ENCODE measurements at regions not wholly inside any gene's neighbourhood (a gene's known extent, or its start where the extent isn't known, plus 50 kb on each side); places are given as distances from the start of the nearest gene placed in this dataset.
"Not testable (repeated sequence)": the region's sequence is repeated elsewhere in the genome, so short reads cannot be mapped to it uniquely, and the experiment has no call there.

GRCh38 chr7:104956753-104957450 lies 57.1 kb upstream of the KMT2E start:
- Histone ChIP-seq H3K9me2 (ENCODE audit: low read depth, low read length) (no peaks in the 10 kb centered on the region), H3K27ac (ENCODE audit: low read depth, low read length, poor library complexity, severe bottlenecking) (peak overlapping the region; percentile 46), H3K4me2 (ENCODE audit: low read length) (no peak overlapping the region), H2AFZ (ENCODE audit: low read length) (no peak overlapping the region), H3K9me3 (ENCODE audit: low read length) (no peaks in the 10 kb centered on the region), H3K27me3 (ENCODE audit: insufficient read depth, low read length) (no peaks in the 10 kb centered on the region), H3K79me2 (ENCODE audit: insufficient read depth, low read length) (no peaks in the 10 kb centered on the region), H3K36me3 (ENCODE audit: insufficient read depth, low read length) (no peaks in the 10 kb centered on the region), H3K9ac (ENCODE audit: low read length) (no peak overlapping the region), H3F3A (ENCODE audit: insufficient read depth, low read length) (no peaks in the 10 kb centered on the region; the same call in 1 of the 2 replicates), H3K4me3 (ENCODE audit: low read depth, low read length, poor library complexity, severe bottlenecking) (no peak overlapping the region), H4K20me1 (ENCODE audit: insufficient read depth, low read length) (no peaks in the 10 kb centered on the region), H3K4me1 (ENCODE audit: insufficient read depth, low read length, severe bottlenecking) (peaks cover 23% of the 10 kb centered on the region)
- TF ChIP-seq EZH2 (IDR thresholded peaks at IDR 0.05; ENCODE audit: borderline replicate concordance, low read length) = no peak
- TF ChIP-seq CTCF (IDR thresholded peaks at IDR 0.05; ENCODE audit: low read length) = no peak

DNA sequence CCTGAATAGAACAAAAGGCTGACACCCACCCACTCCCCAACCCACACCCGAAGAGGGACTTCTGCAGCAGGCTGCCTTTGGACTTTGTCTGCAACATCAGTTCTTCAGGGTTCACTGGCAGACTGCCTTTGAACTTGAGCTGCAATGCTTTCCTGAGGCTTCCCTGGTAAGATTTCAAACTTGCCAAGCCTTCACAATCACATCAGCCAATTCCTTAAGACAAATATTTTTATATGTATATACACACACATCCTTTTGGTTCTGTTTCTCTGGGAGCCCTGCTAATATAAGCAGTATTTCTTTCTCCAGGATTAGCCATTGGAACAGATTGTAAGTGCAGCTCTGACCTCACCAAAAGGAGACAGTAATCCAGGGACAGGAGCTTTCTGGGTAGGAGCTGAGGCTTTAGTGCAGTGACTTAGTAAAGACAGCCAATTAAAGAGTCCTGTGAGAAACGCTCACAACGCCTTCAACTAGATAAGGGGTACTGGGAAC lies 55.6 kb upstream of the KMT2E start:
- Histone ChIP-seq H3K4me2 (ENCODE audit: low read length) (no peak overlapping the region), H2AFZ (ENCODE audit: low read length) (no peak overlapping the region), H3K27me3 (ENCODE audit: insufficient read depth, low read length) (no peaks in the 10 kb centered on the region), H3F3A (ENCODE audit: insufficient read depth, low read length) (no peaks in the 10 kb centered on the region; the same call in 1 of the 2 replicates), H3K27ac (ENCODE audit: low read depth, low read length, poor library complexity, severe bottlenecking) (peak overlapping the region; percentile 0), H3K9ac (ENCODE audit: low read length) (no peak overlapping the region), H3K36me3 (ENCODE audit: insufficient read depth, low read length) (peaks cover 12% of the 10 kb centered on the region), H4K20me1 (ENCODE audit: insufficient read depth, low read length) (no peaks in the 10 kb centered on the region), H3K4me1 (ENCODE audit: insufficient read depth, low read length, severe bottlenecking) (peaks cover 23% of the 10 kb centered on the region), H3K79me2 (ENCODE audit: insufficient read depth, low read length) (no peaks in the 10 kb centered on the region), H3K9me2 (ENCODE audit: low read depth, low read length) (no peaks in the 10 kb centered on the region), H3K4me3 (ENCODE audit: low read depth, low read length, poor library complexity, severe bottlenecking) (no peak overlapping the region), H3K9me3 (ENCODE audit: low read length) (peaks cover 2% of the 10 kb centered on the region)
- TF ChIP-seq EZH2 (IDR thresholded peaks at IDR 0.05; ENCODE audit: borderline replicate concordance, low read length) = no peak

DNA sequence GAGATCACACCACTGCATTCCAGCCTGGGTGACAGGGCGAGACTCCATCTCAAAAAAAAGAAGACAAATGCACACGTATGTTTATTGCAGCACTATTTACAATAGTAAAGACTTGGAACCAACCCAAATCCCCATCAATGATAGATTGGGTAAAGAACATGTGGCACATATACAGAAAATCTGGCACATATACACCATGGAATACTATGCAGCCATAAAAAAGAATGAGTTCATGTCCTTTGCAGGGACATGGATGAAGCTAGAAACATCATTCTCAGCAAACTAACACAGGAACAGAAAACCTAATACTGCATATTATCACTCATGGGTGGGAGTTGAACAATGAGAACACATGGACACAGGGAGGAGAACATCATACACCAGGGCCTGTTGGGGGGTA lies 54.5 kb upstream of the KMT2E start:
- H3K79me2 ChIP-seq (ENCODE audit: insufficient read depth, low read length); H3K27me3 ChIP-seq (ENCODE audit: insufficient read depth, low read length); H4K20me1 ChIP-seq (ENCODE audit: insufficient read depth, low read length); H2AFZ ChIP-seq (ENCODE audit: low read length); H3K9me2 ChIP-seq (ENCODE audit: low read depth, low read length); H3K4me3 ChIP-seq (ENCODE audit: low read depth, low read length, poor library complexity, severe bottlenecking); H3K4me2 ChIP-seq (ENCODE audit: low read length); H3K27ac ChIP-seq (ENCODE audit: low read depth, low read length, poor library complexity, severe bottlenecking); H3K9ac ChIP-seq (ENCODE audit: low read length); H3F3A ChIP-seq (ENCODE audit: insufficient read depth, low read length): not testable (repeated sequence)
- H3K36me3 ChIP-seq (ENCODE audit: insufficient read depth, low read length) = peaks cover 21% of the 10 kb centered on the region
- H3K4me1 ChIP-seq (ENCODE audit: insufficient read depth, low read length, severe bottlenecking) = peaks cover 23% of the 10 kb centered on the region
- peaks cover 13% of the 10 kb centered on the region for H3K9me3 ChIP-seq (ENCODE audit: low read length)

GRCh38 chr7:104960741-104961448 lies 53.1 kb upstream of the KMT2E start:
- TF ChIP-seq EZH2 (IDR thresholded peaks at IDR 0.05; ENCODE audit: borderline replicate concordance, low read length) (no peak), CTCF (IDR thresholded peaks at IDR 0.05; ENCODE audit: low read length) (no peak)
- Histone ChIP-seq H4K20me1 (ENCODE audit: insufficient read depth, low read length) (no peaks in the 10 kb centered on the region), H3K9me3 (ENCODE audit: low read length) (peaks cover 17% of the 10 kb centered on the region), H3K36me3 (ENCODE audit: insufficient read depth, low read length) (peaks cover 21% of the 10 kb centered on the region), H3K27me3 (ENCODE audit: insufficient read depth, low read length) (no peaks in the 10 kb centered on the region), H3K9me2 (ENCODE audit: low read depth, low read length) (no peaks in the 10 kb centered on the region), H3K4me1 (ENCODE audit: insufficient read depth, low read length, severe bottlenecking) (peaks cover 23% of the 10 kb centered on the region), H3K79me2 (ENCODE audit: insufficient read depth, low read length) (no peaks in the 10 kb centered on the region), H3K9ac (ENCODE audit: low read length) (no peak overlapping the region), H2AFZ (ENCODE audit: low read length) (no peak overlapping the region), H3F3A (ENCODE audit: insufficient read depth, low read length) (no peaks in the 10 kb centered on the region; the same call in 1 of the 2 replicates), H3K4me2 (ENCODE audit: low read length) (no peak overlapping the region), H3K27ac (ENCODE audit: low read depth, low read length, poor library complexity, severe bottlenecking) (peak overlapping the region; percentile 61), H3K4me3 (ENCODE audit: low read depth, low read length, poor library complexity, severe bottlenecking) (no peak overlapping the region)
